Neural cell (in vitro differentiated cells): ENCODE measurements at regions not wholly inside any gene's neighbourhood (a gene's known extent, or its start where the extent isn't known, plus 50 kb on each side); places are given as distances from the start of the nearest gene placed in this dataset.

ENCODE experiments used
- H2AFZ ChIP-seq: fragments of 200-600, 300-800 bp; sonication (generic), shearing (Covaris generic); 2 replicates; pipeline ENCODE4 v1.6.0; 2014; ENCODE audit warnings: low read depth, mild to moderate bottlenecking, antibody characterized with exemption, low read length, moderate library complexity
- H3F3A ChIP-seq: fragments of 200-600 bp; shearing (Covaris generic); 2 replicates; pipeline ENCODE4 v1.6.1; 2016; ENCODE audit warnings: mild to moderate bottlenecking, moderate library complexity, mixed read lengths, antibody characterized with exemption, low read length; ENCODE audit not compliant: insufficient read depth, poor library complexity, severe bottlenecking
- H3K27ac ChIP-seq: fragments of 200-600, 300-800 bp; sonication (generic), shearing (Covaris generic); 2 replicates; pipeline ENCODE4 v1.5.1; 2014; ENCODE audit warnings: mild to moderate bottlenecking, low read length, moderate library complexity
- H3K27me3 ChIP-seq: fragments of 300-800, 200-600 bp; sonication (generic), shearing (Covaris generic); 2 replicates; pipeline ENCODE4 v1.6.0; 2014; ENCODE audit warnings: mild to moderate bottlenecking, low read depth, low read length, moderate library complexity; ENCODE audit not compliant: insufficient read depth
- H3K36me3 ChIP-seq: fragments of 300-800, 200-600 bp; sonication (generic), shearing (Covaris generic); 2 replicates; pipeline ENCODE4 v1.5.1; 2014; ENCODE audit warnings: mild to moderate bottlenecking, antibody characterized with exemption, low read length, moderate library complexity; ENCODE audit not compliant: insufficient read depth
- H3K4me2 ChIP-seq: fragments of 300-800, 200-600 bp; sonication (generic), shearing (Covaris generic); 2 replicates; pipeline ENCODE4 v1.6.0; 2014; ENCODE audit warnings: mild to moderate bottlenecking, low read length
- H3K4me3 ChIP-seq: fragments of 300-800, 200-600 bp; sonication (generic), shearing (Covaris generic); 2 replicates; pipeline ENCODE4 v1.5.1; 2014; ENCODE audit warnings: mild to moderate bottlenecking, low read length, moderate library complexity
- H3K79me2 ChIP-seq: fragments of 200-600 bp; shearing (Covaris generic); replicated peaks from 2 replicates; pipeline ENCODE4 v1.6.0; 2014; ENCODE audit warnings: mild to moderate bottlenecking, low read length, moderate library complexity; ENCODE audit not compliant: insufficient read depth
- H3K9ac ChIP-seq: fragments of 300-800, 200-600 bp; sonication (generic), shearing (Covaris generic); 2 replicates; pipeline ENCODE4 v1.6.1; 2016; ENCODE audit warnings: mild to moderate bottlenecking, low read length, mixed read lengths
- H3K9me2 ChIP-seq: fragments of 200-600 bp; shearing (Covaris generic); 2 replicates; pipeline ENCODE4 v1.6.1; 2016; ENCODE audit warnings: mild to moderate bottlenecking, low read length, mixed read lengths; ENCODE audit not compliant: insufficient read depth
- H3K9me3 ChIP-seq: fragments of 200-600, 300-800 bp; sonication (generic), shearing (Covaris generic); 2 replicates; pipeline ENCODE4 v1.6.1; 2016; ENCODE audit warnings: mild to moderate bottlenecking, mixed run types, low read length, moderate library complexity, mixed read lengths
- H4K20me1 ChIP-seq: fragments of 200-600 bp; shearing (Covaris generic); 2 replicates; pipeline ENCODE4 v1.6.1; 2016; ENCODE audit warnings: mild to moderate bottlenecking, mixed run types; ENCODE audit not compliant: insufficient read depth
- EP300 ChIP-seq: fragments of 450-650 bp; conservative IDR thresholded peaks from 2 replicates; pipeline ENCODE4 v1.6.1; 2014; ENCODE audit warnings: antibody characterized with exemption, mild to moderate bottlenecking, moderate library complexity; ENCODE audit not compliant: poor library complexity, severe bottlenecking
- EZH2 ChIP-seq: fragments of 200-600, 300-800 bp; shearing (Covaris generic), sonication (generic); IDR thresholded peaks from 2 replicates; pipeline ENCODE4 v1.6.1; 2014; ENCODE audit warnings: antibody characterized with exemption, low read length, borderline replicate concordance, mild to moderate bottlenecking; ENCODE audit not compliant: insufficient read depth, poor library complexity, severe bottlenecking
- MXI1 ChIP-seq: fragments of 450-650 bp; conservative IDR thresholded peaks from 2 replicates; pipeline ENCODE4 v1.6.1; 2014; ENCODE audit warnings: antibody characterized with exemption, mild to moderate bottlenecking; ENCODE audit not compliant: poor library complexity, severe bottlenecking
- POLR2AphosphoS5 ChIP-seq: IDR thresholded peaks from 2 replicates; pipeline ENCODE4 v1.6.1; 2012
- RAD21 ChIP-seq: fragments of 450-650 bp; conservative IDR thresholded peaks from 2 replicates; pipeline ENCODE4 v1.6.1; 2014; ENCODE audit warnings: antibody characterized with exemption, mild to moderate bottlenecking, moderate library complexity
- SMC3 ChIP-seq: fragments of 450-650 bp; conservative IDR thresholded peaks from 2 replicates; pipeline ENCODE4 v1.6.1; 2014; ENCODE audit warnings: antibody characterized with exemption, mild to moderate bottlenecking, moderate library complexity; ENCODE audit not compliant: poor library complexity
- TAF1 ChIP-seq: IDR thresholded peaks from 2 replicates; pipeline ENCODE4 v1.6.1; 2012; ENCODE audit warnings: low read depth
- TF ChIP-seq, protein P1 (sequence below): IDR thresholded peaks from 2 replicates; pipeline ENCODE4 v1.6.1; 2012; ENCODE audit warnings: borderline replicate concordance
- TF ChIP-seq, protein P2 (sequence below): fragments of 450-650 bp; IDR thresholded peaks from 2 replicates; pipeline ENCODE4 v1.5.1; 2014; ENCODE audit warnings: antibody characterized with exemption, mild to moderate bottlenecking, moderate library complexity; ENCODE audit not compliant: poor library complexity, severe bottlenecking

- H3K9ac ChIP-seq, result no peak overlapping the region
- no peak overlapping the region for H3K4me3 ChIP-seq
- H3K9me3 ChIP-seq, result no peaks in the 10 kb centered on the region
- H2AFZ ChIP-seq, result no peak overlapping the region
- no peaks in the 10 kb centered on the region for H3K36me3 ChIP-seq
- H3K4me2 ChIP-seq, result no peak overlapping the region
- H4K20me1 ChIP-seq, result no peaks in the 10 kb centered on the region
- no peaks in the 10 kb centered on the region for H3K9me2 ChIP-seq
- H3K27ac ChIP-seq, result no peak overlapping the region
- TF ChIP-seq, protein P1, sequence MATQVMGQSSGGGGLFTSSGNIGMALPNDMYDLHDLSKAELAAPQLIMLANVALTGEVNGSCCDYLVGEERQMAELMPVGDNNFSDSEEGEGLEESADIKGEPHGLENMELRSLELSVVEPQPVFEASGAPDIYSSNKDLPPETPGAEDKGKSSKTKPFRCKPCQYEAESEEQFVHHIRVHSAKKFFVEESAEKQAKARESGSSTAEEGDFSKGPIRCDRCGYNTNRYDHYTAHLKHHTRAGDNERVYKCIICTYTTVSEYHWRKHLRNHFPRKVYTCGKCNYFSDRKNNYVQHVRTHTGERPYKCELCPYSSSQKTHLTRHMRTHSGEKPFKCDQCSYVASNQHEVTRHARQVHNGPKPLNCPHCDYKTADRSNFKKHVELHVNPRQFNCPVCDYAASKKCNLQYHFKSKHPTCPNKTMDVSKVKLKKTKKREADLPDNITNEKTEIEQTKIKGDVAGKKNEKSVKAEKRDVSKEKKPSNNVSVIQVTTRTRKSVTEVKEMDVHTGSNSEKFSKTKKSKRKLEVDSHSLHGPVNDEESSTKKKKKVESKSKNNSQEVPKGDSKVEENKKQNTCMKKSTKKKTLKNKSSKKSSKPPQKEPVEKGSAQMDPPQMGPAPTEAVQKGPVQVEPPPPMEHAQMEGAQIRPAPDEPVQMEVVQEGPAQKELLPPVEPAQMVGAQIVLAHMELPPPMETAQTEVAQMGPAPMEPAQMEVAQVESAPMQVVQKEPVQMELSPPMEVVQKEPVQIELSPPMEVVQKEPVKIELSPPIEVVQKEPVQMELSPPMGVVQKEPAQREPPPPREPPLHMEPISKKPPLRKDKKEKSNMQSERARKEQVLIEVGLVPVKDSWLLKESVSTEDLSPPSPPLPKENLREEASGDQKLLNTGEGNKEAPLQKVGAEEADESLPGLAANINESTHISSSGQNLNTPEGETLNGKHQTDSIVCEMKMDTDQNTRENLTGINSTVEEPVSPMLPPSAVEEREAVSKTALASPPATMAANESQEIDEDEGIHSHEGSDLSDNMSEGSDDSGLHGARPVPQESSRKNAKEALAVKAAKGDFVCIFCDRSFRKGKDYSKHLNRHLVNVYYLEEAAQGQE, result no peak
- TF ChIP-seq POLR2AphosphoS5, result no peak
- no peak for TF ChIP-seq MXI1
- TF ChIP-seq EZH2, result no peak
- TF ChIP-seq RAD21, result no peak
- TF ChIP-seq SMC3, result no peak
- TF ChIP-seq TAF1, result no peak
- TF ChIP-seq EP300, result no peak
- TF ChIP-seq, protein P2, sequence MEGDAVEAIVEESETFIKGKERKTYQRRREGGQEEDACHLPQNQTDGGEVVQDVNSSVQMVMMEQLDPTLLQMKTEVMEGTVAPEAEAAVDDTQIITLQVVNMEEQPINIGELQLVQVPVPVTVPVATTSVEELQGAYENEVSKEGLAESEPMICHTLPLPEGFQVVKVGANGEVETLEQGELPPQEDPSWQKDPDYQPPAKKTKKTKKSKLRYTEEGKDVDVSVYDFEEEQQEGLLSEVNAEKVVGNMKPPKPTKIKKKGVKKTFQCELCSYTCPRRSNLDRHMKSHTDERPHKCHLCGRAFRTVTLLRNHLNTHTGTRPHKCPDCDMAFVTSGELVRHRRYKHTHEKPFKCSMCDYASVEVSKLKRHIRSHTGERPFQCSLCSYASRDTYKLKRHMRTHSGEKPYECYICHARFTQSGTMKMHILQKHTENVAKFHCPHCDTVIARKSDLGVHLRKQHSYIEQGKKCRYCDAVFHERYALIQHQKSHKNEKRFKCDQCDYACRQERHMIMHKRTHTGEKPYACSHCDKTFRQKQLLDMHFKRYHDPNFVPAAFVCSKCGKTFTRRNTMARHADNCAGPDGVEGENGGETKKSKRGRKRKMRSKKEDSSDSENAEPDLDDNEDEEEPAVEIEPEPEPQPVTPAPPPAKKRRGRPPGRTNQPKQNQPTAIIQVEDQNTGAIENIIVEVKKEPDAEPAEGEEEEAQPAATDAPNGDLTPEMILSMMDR, result no peak
- H3K27me3 ChIP-seq, result no peaks in the 10 kb centered on the region
- no peaks in the 10 kb centered on the region for H3F3A ChIP-seq
- H3K79me2 ChIP-seq, result no peaks in the 10 kb centered on the region
Measured at GRCh38 chr1:204812842-204813241, 57.8 kb upstream of the NFASC start.

- Histone ChIP-seq H3K9me2 (no peaks in the 10 kb centered on the region), H3K4me2 (no peak overlapping the region), H3F3A (no peaks in the 10 kb centered on the region), H3K9ac (no peak overlapping the region), H3K4me3 (no peak overlapping the region), H3K27ac (no peak overlapping the region), H4K20me1 (no peaks in the 10 kb centered on the region), H3K79me2 (no peaks in the 10 kb centered on the region), H3K9me3 (no peaks in the 10 kb centered on the region), H2AFZ (no peak overlapping the region), H3K36me3 (no peaks in the 10 kb centered on the region), H3K27me3 (no peaks in the 10 kb centered on the region)
- no peak for TF ChIP-seq EP300
- no peak for TF ChIP-seq SMC3
- TF ChIP-seq, protein P2, result no peak
- TF ChIP-seq RAD21, result no peak
- no peak for TF ChIP-seq TAF1
- TF ChIP-seq, protein P1, result no peak
- TF ChIP-seq MXI1, result no peak
- TF ChIP-seq EZH2, result no peak
- no peak for TF ChIP-seq POLR2AphosphoS5
Measured at GRCh38 chr1:204813522-204813921, 57.1 kb upstream of the NFASC start.
